ENCODE measurements at regions not wholly inside any gene's neighbourhood (a gene's known extent, or its start where the extent isn't known, plus 50 kb on each side); places are given as distances from the start of the nearest gene placed in this dataset.

DNA sequence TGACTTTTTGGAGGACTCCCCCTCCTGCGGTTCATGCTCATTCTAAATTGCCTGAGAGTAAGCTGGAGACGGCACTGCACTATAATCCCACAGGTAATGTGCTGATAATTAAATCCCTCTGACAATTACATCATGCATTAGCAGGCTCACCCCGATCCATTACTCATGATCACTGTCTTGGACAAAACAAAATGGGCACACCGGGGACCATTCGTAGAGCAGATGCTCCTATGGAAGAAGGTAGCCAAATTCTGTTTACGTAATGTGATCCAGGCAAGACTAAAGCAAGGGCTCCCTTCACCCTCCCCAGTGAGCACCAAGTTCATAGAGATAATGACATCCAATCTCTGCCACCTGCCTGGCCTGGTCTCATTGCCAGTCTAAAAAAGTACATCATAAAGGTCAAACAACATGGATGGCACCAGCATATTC is 657.1 kb upstream of the SOX11 start:
- H3K27me3 ChIP-seq (ENCODE audit: control insufficient read depth, insufficient read depth, low read length): no peaks in the 10 kb centered on the region
- no peaks in the 10 kb centered on the region for H3K36me3 ChIP-seq (ENCODE audit: control insufficient read depth, insufficient read depth, low read length)
- H3K4me1 ChIP-seq (ENCODE audit: control insufficient read depth, insufficient read depth, low read length): no peaks in the 10 kb centered on the region
- H3K9me3 ChIP-seq (ENCODE audit: control insufficient read depth, low read length): no peaks in the 10 kb centered on the region
- no peak overlapping the region for H3K9ac ChIP-seq (ENCODE audit: low read length)
- no peak overlapping the region for H3K4me3 ChIP-seq (ENCODE audit: low read length)

DNA sequence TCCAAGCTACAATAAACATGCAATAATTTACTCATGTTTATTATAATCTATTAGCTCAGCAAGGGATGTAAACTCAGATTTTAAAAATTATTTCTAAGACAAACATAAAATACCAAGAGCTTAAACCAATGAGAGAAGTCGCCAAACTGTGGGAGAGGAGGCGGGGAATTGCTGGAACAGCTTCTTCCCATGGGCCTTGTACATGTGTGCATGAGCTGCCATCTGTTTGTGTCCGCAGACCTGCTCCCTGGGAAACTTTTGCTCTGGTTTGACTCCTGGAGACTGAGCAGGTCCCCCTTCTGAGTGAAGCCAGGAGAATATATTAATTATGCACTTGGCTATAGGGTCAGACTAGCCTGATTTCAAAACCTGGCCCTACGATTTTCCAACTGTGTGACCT is 655.9 kb upstream of the SOX11 start:
- H3K4me1 ChIP-seq (ENCODE audit: control insufficient read depth, insufficient read depth, low read length): no peaks in the 10 kb centered on the region
- no peaks in the 10 kb centered on the region for H3K9me3 ChIP-seq (ENCODE audit: control insufficient read depth, low read length)
- no peak overlapping the region for H3K9ac ChIP-seq (ENCODE audit: low read length)
- H3K4me3 ChIP-seq (ENCODE audit: low read length): no peak overlapping the region
- no peaks in the 10 kb centered on the region for H3K27me3 ChIP-seq (ENCODE audit: control insufficient read depth, insufficient read depth, low read length)
- H3K36me3 ChIP-seq (ENCODE audit: control insufficient read depth, insufficient read depth, low read length): no peaks in the 10 kb centered on the region

DNA sequence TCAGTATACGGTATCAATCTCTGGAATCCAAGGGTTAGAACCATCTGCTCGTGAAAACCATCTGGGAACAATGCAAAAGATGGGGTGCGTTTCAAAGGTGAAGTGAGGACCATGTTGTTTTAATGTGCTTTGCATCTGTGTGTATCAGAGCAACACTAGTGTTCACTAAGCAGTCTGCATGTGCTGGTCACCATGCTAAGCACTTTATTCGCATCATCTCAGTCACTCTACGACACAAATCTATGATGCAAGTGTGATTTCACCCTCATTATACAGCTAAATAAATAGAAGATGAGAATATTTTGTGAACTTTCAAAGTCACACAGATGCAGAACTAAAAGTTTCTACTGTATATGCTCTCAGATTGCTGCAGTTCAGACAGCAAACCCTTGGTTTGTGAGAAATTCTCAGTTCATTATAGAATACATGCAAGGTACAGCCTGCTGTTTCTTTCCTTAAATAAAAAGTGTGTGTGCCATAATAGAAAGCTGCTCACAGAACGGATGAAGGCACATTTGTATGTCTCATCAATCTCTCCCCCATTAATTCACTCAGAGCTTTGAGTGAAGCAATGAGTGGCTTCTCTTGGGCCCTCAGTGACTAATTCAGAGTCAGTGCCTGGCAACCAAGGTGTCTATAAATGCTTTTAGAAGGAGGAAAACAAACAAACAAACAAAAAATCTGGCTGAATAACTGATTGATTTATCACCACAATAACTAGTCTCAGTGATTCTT is 652.8 kb upstream of the SOX11 start:
- Histone ChIP-seq H3K36me3 (ENCODE audit: control insufficient read depth, insufficient read depth, low read length) (no peaks in the 10 kb centered on the region), H3K9me3 (ENCODE audit: control insufficient read depth, low read length) (no peaks in the 10 kb centered on the region), H3K9ac (ENCODE audit: low read length) (no peak overlapping the region), H3K4me1 (ENCODE audit: control insufficient read depth, insufficient read depth, low read length) (no peaks in the 10 kb centered on the region), H3K4me3 (ENCODE audit: low read length) (no peak overlapping the region), H3K27me3 (ENCODE audit: control insufficient read depth, insufficient read depth, low read length) (no peaks in the 10 kb centered on the region)

DNA sequence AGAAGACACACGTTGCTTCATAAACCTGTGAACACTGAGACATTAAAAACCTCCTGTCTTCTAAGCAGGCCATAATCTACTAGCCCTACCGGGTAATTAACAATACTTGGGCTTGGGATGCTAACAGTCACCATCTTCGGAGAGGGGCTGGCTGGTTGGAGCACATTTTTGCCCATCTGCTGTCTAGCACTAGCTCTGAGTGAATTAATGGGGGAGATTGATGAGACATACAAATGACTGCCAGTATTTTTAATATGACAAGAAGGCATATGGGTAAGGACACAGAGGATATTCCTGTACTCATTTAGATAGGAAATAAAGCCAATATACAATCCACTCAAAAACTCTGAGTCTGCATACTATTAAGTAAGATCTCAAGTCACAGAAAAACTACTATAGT is 651.6 kb upstream of the SOX11 start:
- H3K9ac ChIP-seq (ENCODE audit: low read length): no peak overlapping the region
- H3K4me1 ChIP-seq (ENCODE audit: control insufficient read depth, insufficient read depth, low read length): no peaks in the 10 kb centered on the region
- no peak overlapping the region for H3K4me3 ChIP-seq (ENCODE audit: low read length)
- H3K27me3 ChIP-seq (ENCODE audit: control insufficient read depth, insufficient read depth, low read length): no peaks in the 10 kb centered on the region
- H3K9me3 ChIP-seq (ENCODE audit: control insufficient read depth, low read length): no peaks in the 10 kb centered on the region
- H3K36me3 ChIP-seq (ENCODE audit: control insufficient read depth, insufficient read depth, low read length): no peaks in the 10 kb centered on the region

DNA sequence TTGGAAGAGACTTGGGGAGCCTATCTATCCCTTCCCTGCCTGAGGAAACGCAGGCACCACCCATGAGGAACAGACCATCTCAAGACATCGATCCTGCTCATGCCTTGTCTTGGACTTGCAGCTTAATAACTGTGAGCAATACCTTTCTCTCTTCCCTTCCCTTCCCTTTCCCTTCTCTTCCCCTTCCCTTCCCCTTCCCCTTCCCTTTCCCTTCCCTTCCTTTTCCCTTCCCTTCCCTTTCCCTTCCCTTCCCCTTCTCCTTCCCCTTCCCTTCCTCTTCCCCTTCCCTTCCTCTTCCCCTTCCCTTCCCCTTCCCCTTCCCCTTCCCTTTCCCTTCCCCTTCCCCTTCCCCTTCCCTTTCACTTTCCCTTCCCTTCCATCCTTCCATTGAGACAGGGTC is 650.7 kb upstream of the SOX11 start:
- Histone ChIP-seq H3K9me3 (ENCODE audit: control insufficient read depth, low read length) (no peaks in the 10 kb centered on the region), H3K4me1 (ENCODE audit: control insufficient read depth, insufficient read depth, low read length) (no peaks in the 10 kb centered on the region), H3K4me3 (ENCODE audit: low read length) (no peak overlapping the region), H3K27me3 (ENCODE audit: control insufficient read depth, insufficient read depth, low read length) (no peaks in the 10 kb centered on the region), H3K9ac (ENCODE audit: low read length) (no peak overlapping the region), H3K36me3 (ENCODE audit: control insufficient read depth, insufficient read depth, low read length) (no peaks in the 10 kb centered on the region)

DNA sequence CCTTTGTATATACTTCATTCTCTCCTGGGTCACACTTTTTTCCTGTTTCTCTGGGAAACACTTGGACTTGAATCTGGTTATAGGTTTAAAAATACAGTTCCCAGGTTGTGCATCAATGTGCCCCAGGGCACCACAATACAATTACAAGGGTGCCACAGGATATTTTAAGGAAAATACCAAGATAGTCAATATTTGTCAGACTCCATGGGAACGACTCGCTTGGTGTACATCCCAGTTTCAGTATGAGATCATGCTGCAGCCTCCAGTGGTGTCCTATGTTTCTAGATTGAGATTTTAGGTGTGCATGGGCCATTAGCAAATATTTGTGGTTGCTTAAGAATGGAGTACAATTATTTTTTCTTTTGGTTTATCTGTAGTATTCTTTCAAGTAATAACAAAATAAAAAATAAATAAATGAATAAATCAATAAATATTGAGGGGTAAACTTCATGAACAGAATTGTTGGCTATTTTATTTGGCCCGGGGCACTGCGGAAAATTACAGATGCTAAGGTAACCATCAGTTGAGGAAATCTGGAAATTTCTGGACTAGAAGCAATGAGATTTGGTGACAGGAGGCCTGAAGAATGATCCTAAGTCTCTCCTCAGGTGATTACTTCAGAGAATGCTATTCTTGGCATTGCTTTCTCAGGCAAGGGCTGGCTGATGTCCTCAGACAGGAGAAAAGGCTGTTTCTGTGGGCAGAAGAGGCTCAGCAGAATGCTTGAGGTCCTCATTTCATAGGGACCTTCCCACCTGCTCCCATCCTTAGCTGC is 649.3 kb upstream of the SOX11 start:
- H3K27me3 ChIP-seq (ENCODE audit: control insufficient read depth, insufficient read depth, low read length): no peaks in the 10 kb centered on the region
- no peaks in the 10 kb centered on the region for H3K4me1 ChIP-seq (ENCODE audit: control insufficient read depth, insufficient read depth, low read length)
- H3K36me3 ChIP-seq (ENCODE audit: control insufficient read depth, insufficient read depth, low read length): no peaks in the 10 kb centered on the region
- H3K9me3 ChIP-seq (ENCODE audit: control insufficient read depth, low read length): no peaks in the 10 kb centered on the region
- no peak overlapping the region for H3K4me3 ChIP-seq (ENCODE audit: low read length)
- no peak overlapping the region for H3K9ac ChIP-seq (ENCODE audit: low read length)

DNA sequence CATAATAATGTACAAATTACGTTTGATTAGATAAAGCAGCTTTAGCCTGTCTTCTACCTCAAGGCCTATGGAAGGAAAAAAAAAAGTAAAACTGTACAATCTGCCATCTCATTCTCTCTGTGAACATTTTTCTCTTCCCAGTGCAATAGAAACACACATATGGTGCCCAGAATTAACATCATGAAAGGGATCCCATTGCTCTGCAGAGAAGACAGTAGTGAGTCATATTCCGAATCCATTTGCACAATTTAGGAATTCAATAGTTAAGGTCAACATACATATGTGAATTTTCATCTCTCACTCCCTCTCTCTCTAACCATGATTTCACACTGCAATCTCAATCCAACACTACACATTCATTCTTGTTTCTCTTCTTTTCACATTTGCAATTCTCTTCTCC is 640.9 kb upstream of the SOX11 start:
- Histone ChIP-seq H3K4me1 (ENCODE audit: control insufficient read depth, insufficient read depth, low read length) (no peaks in the 10 kb centered on the region), H3K4me3 (ENCODE audit: low read length) (no peak overlapping the region), H3K9ac (ENCODE audit: low read length) (no peak overlapping the region), H3K27me3 (ENCODE audit: control insufficient read depth, insufficient read depth, low read length) (no peaks in the 10 kb centered on the region), H3K36me3 (ENCODE audit: control insufficient read depth, insufficient read depth, low read length) (no peaks in the 10 kb centered on the region), H3K9me3 (ENCODE audit: control insufficient read depth, low read length) (no peaks in the 10 kb centered on the region)

DNA sequence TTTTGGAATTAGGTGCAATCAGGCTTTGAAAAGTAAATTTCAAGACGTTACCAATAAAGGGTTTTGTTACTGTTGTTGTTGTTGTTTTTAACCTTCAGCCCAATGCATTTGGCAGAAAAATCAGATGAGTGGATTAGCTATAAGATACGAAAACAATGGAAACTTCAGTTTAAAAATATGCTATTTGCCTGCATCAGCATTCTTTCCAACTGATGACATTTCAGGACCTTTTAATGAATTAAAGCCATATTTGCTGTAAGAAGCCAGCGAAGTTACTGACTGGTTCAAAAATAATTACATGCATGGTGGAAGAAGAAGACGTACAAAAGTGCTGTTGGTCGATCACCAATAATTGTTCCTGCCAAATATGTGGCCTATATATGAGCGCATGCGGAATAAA is 639.3 kb upstream of the SOX11 start:
- Histone ChIP-seq H3K4me3 (ENCODE audit: low read length) (no peak overlapping the region), H3K9me3 (ENCODE audit: control insufficient read depth, low read length) (no peaks in the 10 kb centered on the region), H3K4me1 (ENCODE audit: control insufficient read depth, insufficient read depth, low read length) (no peaks in the 10 kb centered on the region), H3K9ac (ENCODE audit: low read length) (no peak overlapping the region), H3K27me3 (ENCODE audit: control insufficient read depth, insufficient read depth, low read length) (no peaks in the 10 kb centered on the region), H3K36me3 (ENCODE audit: control insufficient read depth, insufficient read depth, low read length) (no peaks in the 10 kb centered on the region)

DNA sequence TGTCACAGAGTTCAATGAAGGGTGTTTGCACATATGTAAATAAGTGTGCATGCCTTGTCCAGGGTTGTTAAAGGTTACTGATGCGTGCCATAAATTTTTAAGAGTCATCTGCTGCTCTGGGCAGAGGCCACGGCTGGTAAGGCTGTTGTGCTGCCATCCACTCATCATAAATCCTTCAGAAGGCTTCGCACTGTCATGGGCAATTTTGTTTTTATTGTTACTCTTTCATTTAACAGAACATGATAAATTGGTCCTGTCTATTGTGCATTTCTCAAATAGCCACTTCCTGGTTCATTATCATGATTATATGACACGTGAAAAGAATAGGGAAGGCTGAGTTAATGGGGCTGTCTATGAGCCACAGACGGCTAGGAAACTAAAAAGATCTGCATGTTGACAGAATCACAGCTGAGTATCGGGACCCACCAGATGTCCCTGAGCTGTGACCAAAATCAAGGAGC is 634.3 kb upstream of the SOX11 start:
- Histone ChIP-seq H3K4me3 (ENCODE audit: low read length) (no peak overlapping the region), H3K27me3 (ENCODE audit: control insufficient read depth, insufficient read depth, low read length) (no peaks in the 10 kb centered on the region), H3K36me3 (ENCODE audit: control insufficient read depth, insufficient read depth, low read length) (no peaks in the 10 kb centered on the region), H3K4me1 (ENCODE audit: control insufficient read depth, insufficient read depth, low read length) (no peaks in the 10 kb centered on the region), H3K9ac (ENCODE audit: low read length) (no peak overlapping the region), H3K9me3 (ENCODE audit: control insufficient read depth, low read length) (no peaks in the 10 kb centered on the region)

DNA sequence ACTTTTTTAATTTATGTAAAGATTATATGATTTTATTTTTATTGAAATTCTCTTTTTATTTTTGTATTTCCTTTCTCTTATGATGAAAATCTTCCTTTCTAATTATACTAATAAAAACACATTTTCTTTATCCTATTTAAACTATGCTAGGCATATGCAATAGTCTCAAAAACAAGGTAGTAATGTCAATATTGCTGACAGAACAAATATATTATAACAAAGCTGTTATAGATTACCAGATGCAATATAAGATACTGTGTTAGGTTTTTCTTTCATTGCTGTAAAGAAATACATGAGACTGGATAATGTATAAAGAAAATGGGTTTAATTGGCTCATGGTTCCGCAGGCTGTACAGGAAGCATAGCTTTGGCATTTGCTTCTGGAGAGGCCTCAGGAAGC is 631.2 kb upstream of the SOX11 start:
- no peaks in the 10 kb centered on the region for H3K27me3 ChIP-seq (ENCODE audit: control insufficient read depth, insufficient read depth, low read length)
- H3K36me3 ChIP-seq (ENCODE audit: control insufficient read depth, insufficient read depth, low read length): no peaks in the 10 kb centered on the region
- no peak overlapping the region for H3K4me3 ChIP-seq (ENCODE audit: low read length)
- H3K4me1 ChIP-seq (ENCODE audit: control insufficient read depth, insufficient read depth, low read length): no peaks in the 10 kb centered on the region
- H3K9me3 ChIP-seq (ENCODE audit: control insufficient read depth, low read length): no peaks in the 10 kb centered on the region
- H3K9ac ChIP-seq (ENCODE audit: low read length): no peak overlapping the region

DNA sequence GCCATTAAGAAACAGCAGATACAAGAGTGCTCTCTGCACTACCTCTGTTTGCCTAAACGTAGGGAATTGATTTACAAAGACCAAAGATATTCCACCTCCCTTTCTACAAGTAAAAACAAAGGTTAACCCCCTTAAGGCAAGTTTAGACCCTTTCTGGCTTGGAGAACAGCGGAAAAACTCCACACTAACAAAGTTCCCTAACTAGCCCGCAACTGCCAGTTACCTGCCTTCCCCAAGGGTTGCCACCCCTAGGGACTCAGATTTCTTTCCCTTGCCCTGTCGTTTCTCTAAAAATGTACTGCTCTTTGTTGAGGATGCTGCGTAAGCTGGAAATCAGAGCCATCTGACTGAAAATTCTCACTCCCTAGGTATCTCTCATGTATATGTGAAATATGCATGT is 627.5 kb upstream of the SOX11 start:
- no peak overlapping the region for H3K9ac ChIP-seq (ENCODE audit: low read length)
- no peaks in the 10 kb centered on the region for H3K27me3 ChIP-seq (ENCODE audit: control insufficient read depth, insufficient read depth, low read length)
- H3K36me3 ChIP-seq (ENCODE audit: control insufficient read depth, insufficient read depth, low read length): no peaks in the 10 kb centered on the region
- no peaks in the 10 kb centered on the region for H3K9me3 ChIP-seq (ENCODE audit: control insufficient read depth, low read length)
- H3K4me3 ChIP-seq (ENCODE audit: low read length): no peak overlapping the region
- no peaks in the 10 kb centered on the region for H3K4me1 ChIP-seq (ENCODE audit: control insufficient read depth, insufficient read depth, low read length)

DNA sequence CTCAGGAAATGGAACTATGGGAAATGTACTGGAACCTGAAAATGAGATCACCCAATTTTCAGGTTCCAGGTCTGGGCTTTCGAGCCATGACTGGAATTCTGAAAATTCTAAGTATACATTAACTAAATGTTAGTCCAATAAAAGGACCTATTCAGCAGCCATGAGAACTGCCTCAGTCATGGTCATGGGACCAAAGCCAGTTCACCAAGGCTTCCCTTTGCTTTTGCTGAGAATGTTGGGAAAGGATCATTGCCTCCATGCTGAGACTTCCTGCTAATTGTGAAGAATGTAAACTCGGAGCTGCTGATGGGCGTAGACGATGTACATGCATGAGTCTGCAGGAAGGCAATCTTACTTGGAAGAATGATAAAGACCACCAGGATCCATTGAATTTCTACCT is 624.4 kb upstream of the SOX11 start:
- H3K27me3 ChIP-seq (ENCODE audit: control insufficient read depth, insufficient read depth, low read length): no peaks in the 10 kb centered on the region
- no peaks in the 10 kb centered on the region for H3K36me3 ChIP-seq (ENCODE audit: control insufficient read depth, insufficient read depth, low read length)
- no peaks in the 10 kb centered on the region for H3K4me1 ChIP-seq (ENCODE audit: control insufficient read depth, insufficient read depth, low read length)
- no peaks in the 10 kb centered on the region for H3K9me3 ChIP-seq (ENCODE audit: control insufficient read depth, low read length)
- no peak overlapping the region for H3K4me3 ChIP-seq (ENCODE audit: low read length)
- no peak overlapping the region for H3K9ac ChIP-seq (ENCODE audit: low read length)

Measured in mucosa of stomach (tissue), 1 donor.